Fibroblast of the aortic adventitia (primary cell): ENCODE measurements at regions not wholly inside any gene's neighbourhood (a gene's known extent, or its start where the extent isn't known, plus 50 kb on each side); places are given as distances from the start of the nearest gene placed in this dataset.

ENCODE experiments used
- DNase-seq: peaks from one replicate; pipeline ENCODE4 v3.0.0-alpha.2; 2010; ENCODE audit warnings: low read depth
- H3K4me3 ChIP-seq: 2 replicates; pipeline ENCODE4 v1.5.1; 2011; ENCODE audit warnings: low read depth, mild to moderate bottlenecking, control low read depth, low read length, moderate library complexity
- CTCF ChIP-seq: IDR thresholded peaks from 2 replicates; pipeline ENCODE4 v1.5.1; 2011; ENCODE audit warnings: mild to moderate bottlenecking, low read length, control low read depth, inconsistent platforms; ENCODE audit not compliant: insufficient read depth

DNA sequence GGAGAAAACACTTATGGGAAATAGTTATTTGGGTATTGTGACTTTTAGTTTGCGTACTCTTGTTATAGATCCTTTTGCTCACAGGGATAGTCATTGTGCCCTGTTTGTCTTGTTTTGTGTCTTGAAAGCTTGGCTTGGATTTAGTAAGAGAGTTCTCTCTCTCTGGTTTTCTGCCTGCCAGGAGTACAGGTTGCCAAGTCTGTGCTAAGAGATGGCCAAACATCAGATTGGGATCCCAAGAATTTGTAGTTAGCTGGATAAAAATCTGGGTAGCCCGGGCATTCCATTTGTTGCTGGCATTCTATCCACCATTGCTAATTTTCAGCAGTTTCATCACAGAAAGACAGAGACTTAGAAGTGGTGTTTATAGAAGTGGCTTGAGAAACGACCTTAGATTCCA lies 222.2 kb downstream of the NRIP1 start:
- DNase-seq = peak; percentile 16
- TF ChIP-seq CTCF = no peak
- H3K4me3 ChIP-seq = no peak overlapping the region

GRCh38 chr21:14841511-14842472 lies 223.0 kb downstream of the NRIP1 start:
- no peak overlapping the region for H3K4me3 ChIP-seq
- DNase-seq = no peak
- TF ChIP-seq CTCF = no peak

- no peak for DNase-seq
- no peak for TF ChIP-seq CTCF
- no peak overlapping the region for H3K4me3 ChIP-seq
These were observed 226.4 kb downstream of the NRIP1 start for GRCh38 chr21:14838400-14838799.

- TF ChIP-seq CTCF = no peak
- H3K4me3 ChIP-seq = no peak overlapping the region
- DNase-seq = peak; percentile 61
These were observed 227.8 kb downstream of the NRIP1 start for GRCh38 chr21:14836950-14837349.

GRCh38 chr21:14833666-14834351 lies 231.0 kb downstream of the NRIP1 start:
- no peak for TF ChIP-seq CTCF
- DNase-seq = no peak
- H3K4me3 ChIP-seq = no peak overlapping the region

- no peak for TF ChIP-seq CTCF
- no peak for DNase-seq
- H3K4me3 ChIP-seq = no peak overlapping the region
These were observed 231.6 kb downstream of the NRIP1 start for GRCh38 chr21:14833241-14833640.
